Activated T-cell treated with anti-CD3 and anti-CD28 coated beads, Interleukin-2, amount 50 U/mL, for 4 hours (primary cell): ENCODE measurements at regions not wholly inside any gene's neighbourhood (a gene's known extent, or its start where the extent isn't known, plus 50 kb on each side); places are given as distances from the start of the nearest gene placed in this dataset.

Experiments
- ATAC-seq, 2 donors: fragments of 200-7000 bp; cut with Tn5 transposase; one replicate each; pipeline ENCODE4 v1.10.0; 2021
- DNase-seq: peaks from one replicate; pipeline ENCODE4 v3.0.0-alpha.2; 2020
- H3K27me3 Mint-ChIP-seq: one replicate; pipeline ENCODE4 v1.8.0; 2021; ENCODE audit warnings: low read depth, mixed read lengths
- H3K36me3 Mint-ChIP-seq: one replicate; pipeline ENCODE4 v1.8.0; 2022; ENCODE audit warnings: mixed read lengths; ENCODE audit not compliant: insufficient read depth
- H3K4me1 Mint-ChIP-seq: one replicate; pipeline ENCODE4 v1.8.0; 2021; ENCODE audit warnings: low read depth, mixed read lengths
- H3K4me3 Mint-ChIP-seq: one replicate; pipeline ENCODE4 v1.8.0; 2021; ENCODE audit warnings: mild to moderate bottlenecking, moderate library complexity, mixed read lengths
- H3K9me3 Mint-ChIP-seq: one replicate; pipeline ENCODE4 v1.8.0; 2021; ENCODE audit warnings: mixed read lengths

GRCh38 chr2:3138621-3139020 lies 239.0 kb downstream of the EIPR1 start:
- H3K4me1 Mint-ChIP-seq, result no peaks in the 10 kb centered on the region
- no peak for DNase-seq
- H3K27me3 Mint-ChIP-seq, result no peaks in the 10 kb centered on the region
- ATAC-seq, result no peak
- H3K4me3 Mint-ChIP-seq, result no peak overlapping the region
- peaks cover 5% of the 10 kb centered on the region for H3K9me3 Mint-ChIP-seq
- H3K36me3 Mint-ChIP-seq, result peaks cover 3% of the 10 kb centered on the region

GRCh38 chr2:3137651-3138300 lies 239.8 kb downstream of the EIPR1 start:
- Mint-ChIP-seq H3K36me3 (peaks cover 3% of the 10 kb centered on the region), H3K4me1 (no peaks in the 10 kb centered on the region), H3K9me3 (peaks cover 5% of the 10 kb centered on the region), H3K27me3 (no peaks in the 10 kb centered on the region), H3K4me3 (no peak overlapping the region)
- DNase-seq (no peak), ATAC-seq (no peak)

- peaks cover 5% of the 10 kb centered on the region for H3K9me3 Mint-ChIP-seq
- ATAC-seq (no peak), DNase-seq (no peak)
- peaks cover 2% of the 10 kb centered on the region for H3K27me3 Mint-ChIP-seq
- H3K4me1 Mint-ChIP-seq, result no peaks in the 10 kb centered on the region
- H3K36me3 Mint-ChIP-seq, result peaks cover 3% of the 10 kb centered on the region
- H3K4me3 Mint-ChIP-seq, result no peak overlapping the region
Measured at GRCh38 chr2:3135676-3136075, 241.9 kb downstream of the EIPR1 start.

- H3K36me3 Mint-ChIP-seq, result peaks cover 3% of the 10 kb centered on the region
- H3K4me3 Mint-ChIP-seq, result no peak overlapping the region
- no peaks in the 10 kb centered on the region for H3K4me1 Mint-ChIP-seq
- H3K9me3 Mint-ChIP-seq, result peaks cover 5% of the 10 kb centered on the region
- DNase-seq (no peak), ATAC-seq (no peak)
- peaks cover 8% of the 10 kb centered on the region for H3K27me3 Mint-ChIP-seq
Measured at GRCh38 chr2:3134026-3134571, 243.5 kb downstream of the EIPR1 start.

GRCh38 chr2:3132966-3133365 lies 244.7 kb downstream of the EIPR1 start:
- DNase-seq (no peak), ATAC-seq (no peak)
- Mint-ChIP-seq H3K27me3 (peaks cover 11% of the 10 kb centered on the region), H3K4me3 (no peak overlapping the region), H3K4me1 (no peaks in the 10 kb centered on the region), H3K9me3 (peaks cover 5% of the 10 kb centered on the region), H3K36me3 (peaks cover 3% of the 10 kb centered on the region)

- DNase-seq (no peak), ATAC-seq (no peak)
- H3K27me3 Mint-ChIP-seq, result peaks cover 11% of the 10 kb centered on the region
- H3K36me3 Mint-ChIP-seq, result peaks cover 3% of the 10 kb centered on the region
- peaks cover 5% of the 10 kb centered on the region for H3K9me3 Mint-ChIP-seq
- H3K4me1 Mint-ChIP-seq, result no peaks in the 10 kb centered on the region
- H3K4me3 Mint-ChIP-seq, result no peak overlapping the region
Measured at GRCh38 chr2:3132466-3132865, 245.2 kb downstream of the EIPR1 start.

GRCh38 chr2:3131636-3132326 lies 245.8 kb downstream of the EIPR1 start:
- Mint-ChIP-seq H3K4me3 (no peak overlapping the region), H3K9me3 (peaks cover 5% of the 10 kb centered on the region), H3K27me3 (peaks cover 11% of the 10 kb centered on the region), H3K36me3 (peaks cover 3% of the 10 kb centered on the region), H3K4me1 (peaks cover 4% of the 10 kb centered on the region)
- ATAC-seq, result no peak
- no peak for DNase-seq

- Mint-ChIP-seq H3K27me3 (peaks cover 11% of the 10 kb centered on the region), H3K36me3 (peaks cover 3% of the 10 kb centered on the region), H3K4me1 (peaks cover 4% of the 10 kb centered on the region), H3K9me3 (peaks cover 5% of the 10 kb centered on the region), H3K4me3 (no peak overlapping the region)
- DNase-seq, result no peak
- ATAC-seq, result no peak
Measured at GRCh38 chr2:3130889-3131635, 246.6 kb downstream of the EIPR1 start.

GRCh38 chr2:3130444-3130843 lies 247.2 kb downstream of the EIPR1 start:
- no peak overlapping the region for H3K4me3 Mint-ChIP-seq
- peaks cover 11% of the 10 kb centered on the region for H3K27me3 Mint-ChIP-seq
- H3K9me3 Mint-ChIP-seq, result peaks cover under 1% of the 10 kb centered on the region
- ATAC-seq (no peak), DNase-seq (no peak)
- peaks cover 4% of the 10 kb centered on the region for H3K4me1 Mint-ChIP-seq
- no peaks in the 10 kb centered on the region for H3K36me3 Mint-ChIP-seq

- Mint-ChIP-seq H3K36me3 (no peaks in the 10 kb centered on the region), H3K4me3 (no peak overlapping the region)
- DNase-seq, result no peak
Measured at GRCh38 chr2:3129867-3130266, 247.8 kb downstream of the EIPR1 start.

GRCh38 chr2:3128786-3129185 lies 248.8 kb downstream of the EIPR1 start:
- Mint-ChIP-seq H3K4me1 (peaks cover 4% of the 10 kb centered on the region), H3K4me3 (no peak overlapping the region), H3K36me3 (no peaks in the 10 kb centered on the region), H3K9me3 (no peaks in the 10 kb centered on the region), H3K27me3 (peaks cover 11% of the 10 kb centered on the region)
- DNase-seq (no peak), ATAC-seq (no peak)

More at GRCh38 chr2:3129867-3130266, 247.8 kb downstream of the EIPR1 start:
- no peak for ATAC-seq
- Mint-ChIP-seq H3K9me3 (no peaks in the 10 kb centered on the region), H3K27me3 (peaks cover 11% of the 10 kb centered on the region), H3K4me1 (peaks cover 4% of the 10 kb centered on the region)

GRCh38 chr2:3127710-3128109 lies 249.9 kb downstream of the EIPR1 start:
- H3K4me3 Mint-ChIP-seq, result peak overlapping the region; percentile 53
- peaks cover 11% of the 10 kb centered on the region for H3K27me3 Mint-ChIP-seq
- peaks cover 4% of the 10 kb centered on the region for H3K4me1 Mint-ChIP-seq
- no peaks in the 10 kb centered on the region for H3K9me3 Mint-ChIP-seq
- no peak for ATAC-seq
- no peaks in the 10 kb centered on the region for H3K36me3 Mint-ChIP-seq
- DNase-seq, result no peak

GRCh38 chr2:3126911-3127621 lies 250.6 kb downstream of the EIPR1 start:
- no peaks in the 10 kb centered on the region for H3K9me3 Mint-ChIP-seq
- no peaks in the 10 kb centered on the region for H3K36me3 Mint-ChIP-seq
- peak overlapping the region; percentile 53 for H3K4me3 Mint-ChIP-seq
- H3K4me1 Mint-ChIP-seq, result peaks cover 4% of the 10 kb centered on the region
- no peak for ATAC-seq
- no peak for DNase-seq
- peaks cover 11% of the 10 kb centered on the region for H3K27me3 Mint-ChIP-seq
